Fibroblast of villous mesenchyme (primary cell): ENCODE measurements at regions not wholly inside any gene's neighbourhood (a gene's known extent, or its start where the extent isn't known, plus 50 kb on each side); places are given as distances from the start of the nearest gene placed in this dataset.
"Not testable (repeated sequence)": the region's sequence is repeated elsewhere in the genome, so short reads cannot be mapped to it uniquely, and the experiment has no call there.

Experiments
- DNase-seq: peaks from one replicate; pipeline ENCODE4 v3.0.0-alpha.2; 2010; ENCODE audit warnings: low read depth
- H3K4me3 ChIP-seq: 2 replicates; pipeline ENCODE4 v1.5.1; 2011; ENCODE audit warnings: low read depth, mild to moderate bottlenecking, low read length
- CTCF ChIP-seq: IDR thresholded peaks from 2 replicates; pipeline ENCODE4 v1.5.1; 2012; ENCODE audit warnings: low read depth, mild to moderate bottlenecking, low read length; ENCODE audit not compliant: insufficient read depth

GRCh38 chr2:12555012-12555645 lies 161.6 kb upstream of the TRIB2 start:
- DNase-seq = peak; percentile 67
- TF ChIP-seq CTCF = peak; percentile 19
- no peak overlapping the region for H3K4me3 ChIP-seq

- TF ChIP-seq CTCF = no peak
- DNase-seq = peak; percentile 87
- no peak overlapping the region for H3K4me3 ChIP-seq
Observed at GRCh38 chr2:12556762-12557161, 160.0 kb upstream of the TRIB2 start.

- no peak for TF ChIP-seq CTCF
- no peak overlapping the region for H3K4me3 ChIP-seq
- no peak for DNase-seq
Observed at GRCh38 chr2:12557688-12558087, 159.0 kb upstream of the TRIB2 start.

GRCh38 chr2:12558519-12558918 lies 158.2 kb upstream of the TRIB2 start:
- DNase-seq = no peak
- TF ChIP-seq CTCF = no peak
- no peak overlapping the region for H3K4me3 ChIP-seq

- TF ChIP-seq CTCF = no peak
- no peak overlapping the region for H3K4me3 ChIP-seq
- no peak for DNase-seq
Observed at GRCh38 chr2:12560618-12561017, 156.1 kb upstream of the TRIB2 start.

GRCh38 chr2:12567411-12567810 lies 149.3 kb upstream of the TRIB2 start:
- no peak for DNase-seq
- no peak for TF ChIP-seq CTCF
- no peak overlapping the region for H3K4me3 ChIP-seq

GRCh38 chr2:12569510-12569909 lies 147.2 kb upstream of the TRIB2 start:
- H3K4me3 ChIP-seq, DNase-seq: not testable (repeated sequence)

- DNase-seq, H3K4me3 ChIP-seq: not testable (repeated sequence)
Observed at GRCh38 chr2:12569929-12570328, 146.8 kb upstream of the TRIB2 start.
